HAP-1 (cell line): ENCODE measurements at regions not wholly inside any gene's neighbourhood (a gene's known extent, or its start where the extent isn't known, plus 50 kb on each side); places are given as distances from the start of the nearest gene placed in this dataset.
"Not testable (repeated sequence)": the region's sequence is repeated elsewhere in the genome, so short reads cannot be mapped to it uniquely, and the experiment has no call there.

Experiments used
- DNase-seq, 2 experiments: peaks; one replicate each; pipeline ENCODE4 v3.0.0-alpha.2; 2016 to 2020; ENCODE audit warnings: low spot score in 2 of 2
- H3K27me3 ChIP-seq: fragments of 250-450 bp; sonication (Bioruptor Pico); 2 replicates; pipeline ENCODE4 v1.5.1; 2020; ENCODE audit warnings: low read depth, mild to moderate bottlenecking, moderate library complexity
- H3K36me3 ChIP-seq: fragments of 250-450 bp; sonication (Bioruptor Pico); replicated peaks from 2 replicates; pipeline ENCODE4 v1.5.1; 2020; ENCODE audit warnings: mild to moderate bottlenecking
- H3K4me1 ChIP-seq: fragments of 250-450 bp; sonication (Bioruptor Pico); 2 replicates; pipeline ENCODE4 v1.5.1; 2020; ENCODE audit warnings: mild to moderate bottlenecking
- H3K4me3 ChIP-seq: fragments of 250-450 bp; sonication (Bioruptor Pico); 2 replicates; pipeline ENCODE4 v1.5.1; 2020; ENCODE audit warnings: mild to moderate bottlenecking, moderate library complexity
- H3K9me3 ChIP-seq: fragments of 250-450 bp; sonication (Bioruptor Pico); 2 replicates; pipeline ENCODE4 v1.5.1; 2020; ENCODE audit warnings: mild to moderate bottlenecking, moderate library complexity
- in situ Hi-C: fragments of 300-500 bp; cut with MboI; formaldehyde crosslinking; loops from 3 replicates; pipeline ENCODE4 v1.14.3; 2020; ENCODE audit warnings: low sequenced_read_pairs, inconsistent platforms, mixed read lengths

DNA sequence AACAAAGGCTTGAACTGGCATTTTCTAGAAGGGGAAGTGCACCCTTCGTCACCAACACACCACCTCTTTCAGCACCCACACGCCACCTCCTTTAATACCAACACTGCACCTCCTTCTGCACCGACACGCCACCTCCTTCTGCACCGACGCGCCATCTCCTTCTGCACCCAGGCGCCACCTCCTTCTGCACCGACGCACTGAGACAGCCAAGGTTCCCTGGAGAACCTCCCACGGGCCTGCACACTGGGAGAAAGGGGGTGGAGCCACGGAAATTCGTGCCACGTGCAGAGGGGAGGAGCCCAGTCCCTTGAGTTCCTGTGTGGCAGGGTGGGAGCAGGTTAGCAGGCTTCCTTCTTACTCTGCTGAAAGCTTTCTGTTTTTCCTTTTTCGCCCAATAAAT, 327.9 kb upstream of the C1orf174 start:
- DNase-seq = no peak
- no peaks in the 10 kb centered on the region for H3K27me3 ChIP-seq
- H3K4me1 ChIP-seq = no peaks in the 10 kb centered on the region
- H3K36me3 ChIP-seq = no peaks in the 10 kb centered on the region
- in situ Hi-C loops = no loop called here
- no peaks in the 10 kb centered on the region for H3K9me3 ChIP-seq
- no peak overlapping the region for H3K4me3 ChIP-seq

DNA sequence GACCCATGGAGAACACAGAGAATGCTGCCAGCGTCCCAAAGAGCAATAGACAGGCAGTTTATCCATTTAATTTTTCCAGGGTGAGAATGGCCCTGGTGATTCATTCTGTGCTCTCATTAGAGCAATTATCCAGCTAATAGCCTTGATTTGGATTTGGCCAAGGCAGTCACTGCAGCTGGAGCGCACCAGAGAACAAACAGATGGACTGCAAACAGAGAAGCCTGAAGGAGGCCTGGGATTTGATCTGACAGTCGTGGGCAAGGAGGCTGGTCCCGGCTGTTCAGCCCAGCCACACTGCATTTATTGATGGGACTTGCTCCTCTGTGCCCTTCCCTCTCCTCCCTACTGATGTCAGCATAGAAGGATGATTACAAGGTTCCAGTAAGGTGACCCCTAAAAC, 353.9 kb upstream of the C1orf174 start:
- Histone ChIP-seq H3K9me3 (no peaks in the 10 kb centered on the region; the same call in 1 of the 2 replicates), H3K4me1 (no peaks in the 10 kb centered on the region), H3K4me3 (no peak overlapping the region), H3K27me3 (no peaks in the 10 kb centered on the region), H3K36me3 (no peaks in the 10 kb centered on the region)
- in situ Hi-C loops = no loop called here
- no peak for DNase-seq

DNA sequence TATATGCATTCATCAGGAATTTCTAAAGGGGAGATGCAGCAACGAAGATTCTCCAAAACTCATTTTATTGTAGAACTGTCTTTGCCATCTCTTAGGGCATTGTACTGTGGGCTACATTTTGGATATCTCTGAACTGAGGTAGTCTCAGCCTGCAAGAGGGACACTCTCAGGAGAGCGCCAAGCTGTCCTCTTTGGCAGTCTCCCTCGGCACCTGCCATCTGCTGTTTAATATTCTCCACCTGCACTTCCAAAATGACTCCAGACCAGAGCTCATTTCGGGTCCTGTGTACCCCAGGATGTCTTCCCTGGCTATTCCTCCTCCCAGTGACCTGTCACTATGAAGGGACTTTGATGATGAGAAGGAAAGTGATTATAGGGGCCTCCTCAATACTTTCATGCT, 356.3 kb upstream of the C1orf174 start:
- Histone ChIP-seq H3K4me3 (no peak overlapping the region), H3K27me3 (no peaks in the 10 kb centered on the region), H3K36me3 (no peaks in the 10 kb centered on the region), H3K9me3 (no peaks in the 10 kb centered on the region; the same call in 1 of the 2 replicates), H3K4me1 (no peaks in the 10 kb centered on the region)
- DNase-seq = no peak
- in situ Hi-C loops = no loop called here

DNA sequence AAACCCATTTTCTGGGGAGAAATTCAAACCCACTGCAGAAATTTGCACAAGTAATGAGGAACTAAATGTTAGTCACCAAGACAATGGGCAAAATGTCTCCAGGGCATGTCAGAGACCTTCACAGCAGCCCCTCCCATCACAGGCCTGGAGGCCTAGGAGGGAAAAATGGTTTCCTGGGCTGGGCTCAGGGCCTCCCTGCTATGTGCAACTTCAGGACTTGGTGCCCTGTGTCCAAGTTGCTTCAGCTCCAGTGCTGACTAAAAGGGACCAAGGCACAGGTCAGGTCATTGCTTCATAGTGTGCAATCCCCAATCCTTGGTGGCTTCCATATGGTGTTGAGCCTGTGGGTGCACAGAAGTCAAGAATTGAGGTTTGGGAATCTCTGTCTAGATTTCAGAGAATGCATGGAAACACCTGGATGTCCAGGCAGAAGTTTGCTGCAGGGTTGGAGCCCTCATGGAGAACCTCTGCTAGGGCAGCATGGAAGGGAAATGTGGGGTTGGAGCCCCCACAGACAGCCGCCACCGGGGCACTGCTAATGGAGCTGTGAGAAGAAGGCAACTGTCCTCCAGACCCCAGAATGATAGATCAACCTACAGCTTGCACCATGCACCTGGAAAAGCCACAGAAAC, 358.2 kb upstream of the C1orf174 start:
- H3K4me1 ChIP-seq = not testable (repeated sequence)

DNA sequence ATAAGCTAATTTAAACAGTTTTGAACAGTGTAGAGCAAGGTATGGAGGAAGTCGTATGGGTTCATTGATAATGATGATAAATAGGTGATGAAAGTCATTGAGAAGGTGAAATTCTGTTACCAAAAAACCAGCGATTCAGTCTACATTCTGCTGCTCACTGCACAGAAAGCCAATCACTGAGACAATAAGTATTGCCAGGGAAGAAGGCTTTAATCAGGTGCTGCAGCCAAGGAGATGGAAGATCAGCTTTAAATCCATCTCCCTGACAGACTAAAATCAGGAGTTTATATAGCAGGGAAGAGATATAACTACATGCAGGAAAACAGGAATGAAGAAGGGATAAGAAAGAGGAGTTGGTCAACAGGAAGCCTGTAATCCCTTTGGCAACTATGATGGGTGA, 361.3 kb upstream of the C1orf174 start:
- H3K27me3 ChIP-seq = no peaks in the 10 kb centered on the region
- in situ Hi-C loops = no loop called here
- no peak for DNase-seq
- no peaks in the 10 kb centered on the region for H3K36me3 ChIP-seq
- H3K9me3 ChIP-seq = no peaks in the 10 kb centered on the region; the same call in 1 of the 2 replicates
- no peaks in the 10 kb centered on the region for H3K4me1 ChIP-seq
- H3K4me3 ChIP-seq = no peak overlapping the region

More for the DNA sequence above, 358.2 kb upstream of the C1orf174 start:
- H3K27me3 ChIP-seq, H3K9me3 ChIP-seq, H3K36me3 ChIP-seq, DNase-seq, H3K4me3 ChIP-seq, in situ Hi-C loops: not testable (repeated sequence)

DNA sequence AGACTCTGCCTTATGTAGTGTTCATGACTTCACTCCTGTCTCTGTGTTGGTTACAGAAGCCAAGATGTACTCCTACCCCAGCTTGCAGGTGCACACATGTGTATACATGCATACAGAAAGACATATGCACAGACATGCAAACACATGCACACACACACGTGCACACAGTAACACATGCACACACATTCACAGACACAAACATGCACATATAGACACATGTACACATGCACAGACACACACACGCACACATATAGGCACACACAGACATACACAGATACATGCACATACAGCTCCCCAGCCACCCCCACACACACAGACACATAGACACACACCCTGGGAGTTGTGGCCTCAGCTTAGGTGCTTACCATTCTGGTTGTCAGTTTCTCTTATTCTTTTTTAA, 362.6 kb upstream of the C1orf174 start:
- Histone ChIP-seq H3K4me1 (no peaks in the 10 kb centered on the region), H3K4me3 (no peak overlapping the region), H3K36me3 (no peaks in the 10 kb centered on the region), H3K9me3 (no peaks in the 10 kb centered on the region; the same call in 1 of the 2 replicates), H3K27me3 (no peaks in the 10 kb centered on the region)
- no peak for DNase-seq
- in situ Hi-C loops = no loop called here

DNA sequence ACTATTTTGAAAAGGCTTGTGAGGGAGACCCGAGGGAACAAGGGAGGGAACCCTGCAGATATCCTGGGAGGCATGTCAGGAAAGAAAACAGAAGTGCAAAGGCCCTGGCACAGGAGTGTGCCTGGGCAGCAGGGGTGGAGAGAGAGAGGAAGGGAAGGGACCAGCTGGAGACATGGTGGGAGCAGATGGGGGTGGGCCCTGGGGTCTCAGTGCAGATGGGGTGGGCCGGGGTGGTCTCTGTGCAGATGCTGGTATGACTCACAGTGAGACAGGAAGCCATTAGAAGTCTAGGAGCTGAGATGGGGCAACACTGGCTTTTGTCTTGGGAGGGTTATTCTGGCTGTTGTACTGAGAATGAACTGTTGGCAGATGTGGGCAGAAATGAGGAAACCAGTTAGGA, 363.6 kb upstream of the C1orf174 start:
- H3K4me3 ChIP-seq = no peak overlapping the region
- no peaks in the 10 kb centered on the region for H3K36me3 ChIP-seq
- H3K4me1 ChIP-seq = no peaks in the 10 kb centered on the region
- H3K27me3 ChIP-seq = no peaks in the 10 kb centered on the region
- in situ Hi-C loops = no loop called here
- H3K9me3 ChIP-seq = no peaks in the 10 kb centered on the region
- no peak for DNase-seq

DNA sequence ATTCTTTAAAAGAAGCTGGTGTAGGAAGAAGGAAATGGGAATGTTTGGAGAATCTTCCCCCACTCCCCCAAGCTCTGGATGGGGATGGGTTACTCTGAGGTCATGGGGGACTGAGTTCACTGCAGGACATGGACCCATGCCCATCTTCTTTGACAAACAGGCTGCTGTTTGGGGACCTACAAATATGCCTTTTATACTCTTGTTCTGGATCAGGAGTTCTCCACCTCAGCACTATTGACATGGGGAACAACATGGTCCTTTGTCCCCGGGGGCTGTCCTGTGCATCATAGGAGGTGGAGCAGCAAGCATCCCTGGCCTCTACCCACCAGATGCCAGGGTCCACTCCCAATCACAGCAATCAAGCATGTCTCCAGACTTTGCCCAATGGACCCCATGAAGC, 365.8 kb upstream of the C1orf174 start:
- Histone ChIP-seq H3K4me3 (no peak overlapping the region), H3K27me3 (no peaks in the 10 kb centered on the region), H3K4me1 (no peaks in the 10 kb centered on the region), H3K9me3 (no peaks in the 10 kb centered on the region), H3K36me3 (no peaks in the 10 kb centered on the region)
- in situ Hi-C loops = no loop called here
- no peak for DNase-seq

DNA sequence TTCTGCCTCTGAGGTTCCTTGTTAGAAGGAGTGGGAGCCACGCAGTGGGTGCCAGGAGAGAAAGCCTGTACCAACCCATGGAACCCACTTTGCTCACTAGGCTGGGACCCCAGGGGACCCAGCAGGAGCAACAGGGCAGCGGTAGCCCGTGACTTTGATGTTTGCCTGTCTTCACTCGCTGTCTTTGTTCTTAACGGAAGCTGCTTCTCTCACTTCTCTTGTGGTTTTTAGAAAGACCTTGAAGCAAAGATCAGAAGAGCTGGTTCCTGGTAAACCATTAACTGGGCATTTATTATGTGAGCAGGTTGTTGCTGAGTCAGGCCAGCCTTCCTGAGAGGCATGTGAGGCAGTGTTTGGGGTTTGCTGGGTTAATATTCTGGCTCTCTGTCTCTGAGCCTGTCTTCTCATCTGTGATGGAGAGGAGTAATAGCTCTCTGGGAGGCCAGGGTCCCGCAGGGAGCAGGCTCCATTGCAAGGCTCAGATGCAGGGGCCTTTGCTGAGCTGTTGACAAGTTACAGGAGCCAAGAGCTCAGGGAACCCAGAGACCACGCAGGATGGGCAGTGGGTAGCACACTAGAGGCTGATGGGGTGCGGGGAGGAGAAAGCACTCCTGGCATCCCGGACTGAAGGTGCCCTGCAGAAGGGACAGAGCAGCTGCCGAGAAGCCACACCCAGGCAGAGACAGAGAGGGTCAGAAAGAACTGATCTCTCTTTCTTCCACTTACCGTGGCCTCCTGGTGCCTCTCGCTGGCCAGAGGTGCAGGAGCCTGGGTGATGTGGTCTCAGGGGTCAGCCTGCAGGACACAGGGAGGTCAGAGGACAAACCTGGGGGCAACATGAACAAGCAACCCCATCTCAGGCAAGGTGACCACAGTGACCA, 367.5 kb upstream of the C1orf174 start:
- no peaks in the 10 kb centered on the region for H3K36me3 ChIP-seq
- DNase-seq = no peak
- H3K27me3 ChIP-seq = no peaks in the 10 kb centered on the region
- in situ Hi-C loops = no loop called here
- no peaks in the 10 kb centered on the region for H3K9me3 ChIP-seq
- H3K4me3 ChIP-seq = no peak overlapping the region
- H3K4me1 ChIP-seq = no peaks in the 10 kb centered on the region

DNA sequence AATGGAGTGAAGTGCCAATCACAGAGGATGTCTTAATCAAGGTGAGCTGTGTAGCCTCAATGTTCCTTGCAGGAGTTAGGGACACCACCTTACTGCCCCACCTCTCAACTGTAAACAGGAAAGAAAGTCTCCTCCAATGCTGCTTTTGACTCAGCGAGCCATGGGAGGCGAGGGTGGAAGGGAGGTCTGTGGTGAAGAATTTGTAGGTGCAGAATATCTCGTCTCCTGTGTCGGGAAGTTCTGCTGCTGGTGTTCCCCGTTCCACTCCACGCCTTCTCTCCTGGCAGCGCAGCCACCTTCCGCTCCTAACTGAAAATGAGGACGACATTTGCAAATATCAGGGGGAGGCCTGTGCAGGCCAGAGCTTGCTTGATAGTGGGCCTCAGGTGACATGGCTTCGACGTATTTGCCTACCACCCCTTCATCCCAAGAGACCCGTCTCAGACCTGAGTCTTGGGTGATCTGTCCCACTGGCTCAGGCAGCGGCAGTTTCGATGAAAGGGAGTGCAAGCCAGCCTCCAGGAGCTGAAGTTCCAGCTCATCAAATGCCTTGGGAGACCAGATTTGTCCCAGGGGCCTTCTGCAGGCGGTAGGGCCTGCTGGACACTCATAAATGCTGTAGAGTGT, 368.3 kb upstream of the C1orf174 start:
- H3K36me3 ChIP-seq = no peaks in the 10 kb centered on the region
- no peak for DNase-seq
- H3K9me3 ChIP-seq = no peaks in the 10 kb centered on the region
- no peaks in the 10 kb centered on the region for H3K27me3 ChIP-seq
- H3K4me1 ChIP-seq = no peaks in the 10 kb centered on the region
- in situ Hi-C loops = no loop called here
- no peak overlapping the region for H3K4me3 ChIP-seq

DNA sequence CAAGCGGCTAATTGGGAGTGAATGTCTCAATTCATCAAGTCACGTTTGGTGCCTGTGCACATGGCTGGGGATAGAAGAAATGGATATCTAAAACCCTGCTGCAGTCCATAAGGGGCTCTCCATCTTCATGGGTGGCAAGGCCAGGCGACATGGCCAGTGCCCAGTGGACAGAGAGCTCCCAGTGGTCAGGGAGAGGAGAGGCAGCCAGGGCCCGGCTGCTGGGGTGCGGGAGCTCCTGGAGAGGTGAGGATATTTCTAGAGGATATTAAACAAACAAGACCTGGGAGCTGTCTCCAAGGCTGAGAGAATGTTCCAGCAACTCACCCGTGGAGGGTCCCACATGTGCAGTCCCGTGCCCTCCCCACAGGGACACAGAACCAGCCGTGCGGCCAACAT, 368.8 kb upstream of the C1orf174 start:
- Histone ChIP-seq H3K4me1 (no peaks in the 10 kb centered on the region), H3K36me3 (no peaks in the 10 kb centered on the region), H3K9me3 (no peaks in the 10 kb centered on the region), H3K27me3 (no peaks in the 10 kb centered on the region), H3K4me3 (no peak overlapping the region)
- in situ Hi-C loops = no loop called here
- no peak for DNase-seq

DNA sequence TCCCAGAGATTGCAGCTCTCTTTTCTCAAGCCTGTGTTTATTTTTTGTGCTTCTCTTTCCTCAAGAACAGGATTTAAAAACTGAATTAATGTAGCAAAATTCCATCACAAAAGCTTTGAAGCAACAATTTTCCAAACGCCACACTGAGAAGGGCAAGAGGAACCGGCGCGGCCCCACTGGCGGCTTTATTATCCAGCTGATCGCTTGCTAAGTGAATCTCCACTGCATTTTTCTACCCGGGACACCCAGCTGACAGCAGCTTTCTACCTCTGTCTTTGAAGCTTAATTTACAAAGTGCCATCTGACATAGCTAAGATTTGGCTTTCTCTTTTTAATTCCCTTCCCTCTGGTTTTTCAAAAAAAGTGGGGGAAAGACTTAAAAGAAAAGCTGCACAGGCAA, 369.3 kb upstream of the C1orf174 start:
- Histone ChIP-seq H3K4me1 (no peaks in the 10 kb centered on the region), H3K36me3 (no peaks in the 10 kb centered on the region), H3K27me3 (no peaks in the 10 kb centered on the region), H3K9me3 (no peaks in the 10 kb centered on the region), H3K4me3 (no peak overlapping the region)
- in situ Hi-C loops = no loop called here
- no peak for DNase-seq

DNA sequence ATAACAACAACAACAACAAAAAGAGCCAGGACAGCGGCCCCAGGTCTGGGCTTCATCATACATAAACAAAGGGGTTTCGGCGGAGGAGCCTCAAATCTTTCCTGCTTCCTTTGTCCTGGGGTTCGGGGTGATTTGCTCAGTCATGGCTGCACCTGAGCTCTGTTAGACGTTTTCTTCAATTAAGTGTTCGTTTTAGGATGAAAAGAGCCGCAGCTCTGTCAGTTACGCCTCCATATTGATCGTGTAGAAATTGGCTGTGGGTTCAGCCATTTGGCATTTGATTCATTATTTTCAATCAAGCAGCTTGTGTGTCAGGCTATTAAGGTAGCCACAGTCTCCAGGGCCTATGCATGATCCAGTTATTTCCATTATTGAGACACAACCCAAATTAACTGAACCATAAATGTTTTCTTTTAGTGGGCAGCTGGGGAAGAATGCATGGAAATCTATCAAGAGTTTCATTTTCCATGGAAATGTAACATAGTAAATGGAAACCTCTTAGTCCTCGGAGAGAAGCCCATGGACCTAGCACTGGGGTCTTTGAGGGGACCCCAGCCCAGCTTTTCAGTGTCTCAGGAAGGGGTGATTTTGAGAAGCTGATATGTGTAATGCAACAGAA, 370.0 kb upstream of the C1orf174 start:
- Histone ChIP-seq H3K4me1 (no peaks in the 10 kb centered on the region), H3K4me3 (no peak overlapping the region), H3K36me3 (no peaks in the 10 kb centered on the region), H3K9me3 (no peaks in the 10 kb centered on the region), H3K27me3 (no peaks in the 10 kb centered on the region)
- DNase-seq = no peak
- in situ Hi-C loops = no loop called here
